Right cardiac atrium (tissue), 5 donors: ENCODE measurements at regions not wholly inside any gene's neighbourhood (a gene's known extent, or its start where the extent isn't known, plus 50 kb on each side); places are given as distances from the start of the nearest gene placed in this dataset.

Experiments
- ATAC-seq, 2 donors: fragments of 200-7000 bp; cut with Tn5 transposase; one replicate each; pipeline versions ENCODE4 v1.8.0 to v1.9.1; 2020; ENCODE audit warnings: moderate library complexity in 2 of 2, mild to moderate bottlenecking in 1 of 2
- DNase-seq, 3 donors: peaks; one replicate each; pipeline ENCODE4 v3.0.0-alpha.2; 2020
- H3K27ac ChIP-seq: one replicate; pipeline ENCODE4 v1.5.1; 2013; ENCODE audit warnings: mild to moderate bottlenecking, low read length, control low read depth, moderate library complexity
- H3K27me3 ChIP-seq: one replicate; pipeline ENCODE4 v1.6.1; 2013; ENCODE audit not compliant: control insufficient read depth, insufficient read depth
- H3K4me1 ChIP-seq: one replicate; pipeline ENCODE4 v1.6.1; 2013; ENCODE audit warnings: low read length; ENCODE audit not compliant: control insufficient read depth, insufficient read depth
- H3K4me3 ChIP-seq: one replicate; pipeline ENCODE4 v1.5.1; 2013; ENCODE audit warnings: low read length, control low read depth
- H3K9me3 ChIP-seq: one replicate; pipeline ENCODE4 v1.6.1; 2013; ENCODE audit warnings: low read length; ENCODE audit not compliant: control insufficient read depth
- WGBS: extraction: QIAGEN DNeasy Blood & Tissue Kit; methylation state at CpG from one replicate; pipeline ENCODE4 v1.1.7; 2013; 5-methylcytosine and 5-hydroxymethylcytosine counted together
- intact Hi-C, 4 donors: fragments of 100-400 bp; cut with DNase I; formaldehyde crosslinking; loops; one replicate each; pipeline versions ENCODE4 v1.11.0 to v1.14.0; 2022 to 2023
- donor health status: healthy with polysubstance abuse.
- donor health status: DM: no; HTN: yes; CAD: no.
- donor health status: DM: no; HTN: no; CAD: no.
- donor health status: DM: no; HTN: yes; CAD: no; lungs with severe emphysema.
- donor health status: DM: yes; HTN: yes; CAD: no.

DNA sequence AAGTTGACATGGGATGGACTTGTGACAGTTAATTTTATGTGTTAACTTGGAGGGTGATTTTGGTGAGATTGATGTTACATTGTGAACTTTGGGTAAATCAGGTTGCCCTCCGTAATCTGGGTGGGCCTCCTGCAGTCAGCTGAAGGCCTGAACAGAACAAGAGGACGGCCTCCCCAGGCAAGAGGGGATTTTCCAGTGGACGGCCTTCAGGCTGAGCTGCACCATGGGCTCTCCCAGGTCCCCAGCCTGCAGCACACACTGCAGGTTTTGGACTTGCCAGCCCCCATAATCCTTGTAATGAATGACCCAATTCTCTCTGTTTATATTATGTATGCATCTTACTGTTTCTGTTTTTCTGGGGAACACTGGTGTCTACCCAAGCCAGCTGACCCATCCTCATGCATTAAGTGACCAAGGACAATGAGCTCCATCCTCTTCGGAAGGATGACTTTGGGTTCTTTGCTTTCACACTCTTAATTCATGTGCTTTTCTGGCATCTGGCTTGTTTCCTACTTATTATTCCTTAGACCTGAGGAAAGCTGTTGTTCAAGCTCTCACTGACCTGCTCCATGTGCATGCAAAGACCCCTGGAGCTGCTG, 64.2 kb downstream of the DACT2 start:
- no peak overlapping the region for H3K27ac ChIP-seq
- H3K4me3 ChIP-seq = no peak overlapping the region
- intact Hi-C loops = no loop called here
- no peak for DNase-seq
- H3K4me1 ChIP-seq = no peaks in the 10 kb centered on the region
- no peak for ATAC-seq
- no peaks in the 10 kb centered on the region for H3K9me3 ChIP-seq
- no peaks in the 10 kb centered on the region for H3K27me3 ChIP-seq
- 91% methylated on average over 4 of the region's 4 CpGs for WGBS

GRCh38 chr6:168252267-168252666, 67.3 kb downstream of the DACT2 start:
- ATAC-seq (no peak), DNase-seq (no peak)
- Histone ChIP-seq H3K27me3 (no peaks in the 10 kb centered on the region), H3K4me1 (no peaks in the 10 kb centered on the region), H3K27ac (no peak overlapping the region), H3K9me3 (no peaks in the 10 kb centered on the region), H3K4me3 (no peak overlapping the region)
- intact Hi-C loops = no loop called here
- WGBS = 79% methylated on average over 4 of the region's 4 CpGs

- ATAC-seq (no peak), DNase-seq (no peak)
- no peak overlapping the region for H3K27ac ChIP-seq
- H3K4me3 ChIP-seq = no peak overlapping the region
- no peaks in the 10 kb centered on the region for H3K9me3 ChIP-seq
- H3K27me3 ChIP-seq = no peaks in the 10 kb centered on the region
- H3K4me1 ChIP-seq = no peaks in the 10 kb centered on the region
- 91% methylated on average over 11 of the region's 11 CpGs for WGBS
- intact Hi-C loops = no loop called here
These were observed 69.3 kb downstream of the DACT2 start for GRCh38 chr6:168250250-168250649.

GRCh38 chr6:168249746-168250145, 69.8 kb downstream of the DACT2 start:
- H3K27ac ChIP-seq = no peak overlapping the region
- ATAC-seq (no peak), DNase-seq (no peak)
- no peak overlapping the region for H3K4me3 ChIP-seq
- intact Hi-C loops = no loop called here
- 94% methylated on average over 13 of the region's 13 CpGs for WGBS
- H3K9me3 ChIP-seq = no peaks in the 10 kb centered on the region
- H3K4me1 ChIP-seq = no peaks in the 10 kb centered on the region
- H3K27me3 ChIP-seq = no peaks in the 10 kb centered on the region

DNA sequence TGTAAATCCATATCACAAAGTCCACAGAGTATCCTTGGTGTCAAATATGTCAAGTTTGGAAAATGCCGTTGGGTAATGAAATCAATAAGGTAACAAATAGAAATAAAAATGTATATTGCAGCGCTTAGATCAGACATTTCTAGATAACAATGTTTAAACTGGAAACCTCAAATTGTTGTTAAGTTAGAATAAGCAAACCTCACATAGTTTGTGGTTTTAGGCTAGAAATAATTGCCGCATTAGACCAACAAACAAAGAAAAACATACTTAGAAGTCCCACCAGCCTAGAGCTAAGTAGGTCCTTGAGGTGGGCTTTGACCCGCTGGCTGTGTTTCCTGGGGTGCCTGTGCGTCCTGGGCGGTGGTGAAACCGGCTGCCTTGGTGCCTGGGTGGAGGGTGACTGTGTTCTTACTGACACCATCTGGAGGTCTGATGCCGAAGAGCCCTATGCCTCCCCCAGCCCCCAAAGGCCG, 71.4 kb downstream of the DACT2 start:
- no peaks in the 10 kb centered on the region for H3K27me3 ChIP-seq
- 91% methylated on average over 9 of the region's 9 CpGs for WGBS
- no peak overlapping the region for H3K4me3 ChIP-seq
- DNase-seq (no peak), ATAC-seq (no peak)
- H3K9me3 ChIP-seq = no peaks in the 10 kb centered on the region
- intact Hi-C loops = no loop called here
- H3K27ac ChIP-seq = no peak overlapping the region
- H3K4me1 ChIP-seq = no peaks in the 10 kb centered on the region

- WGBS = 45% methylated on average over 16 of the region's 16 CpGs
- no peaks in the 10 kb centered on the region for H3K9me3 ChIP-seq
- H3K4me3 ChIP-seq = no peak overlapping the region
- no peak overlapping the region for H3K27ac ChIP-seq
- intact Hi-C loops = no loop called here
- H3K4me1 ChIP-seq = no peaks in the 10 kb centered on the region
- peak in 2 of 3 donors; percentile 42 to 76 for DNase-seq
- peak; percentile 51 to 66 for ATAC-seq
- no peaks in the 10 kb centered on the region for H3K27me3 ChIP-seq
These were observed 72.0 kb downstream of the DACT2 start for GRCh38 chr6:168247443-168248147.

- Histone ChIP-seq H3K27ac (no peak overlapping the region), H3K4me1 (no peaks in the 10 kb centered on the region), H3K27me3 (no peaks in the 10 kb centered on the region), H3K4me3 (no peak overlapping the region), H3K9me3 (no peaks in the 10 kb centered on the region)
- intact Hi-C loops = no loop called here
- DNase-seq = no peak
- 95% methylated on average over 17 of the region's 17 CpGs for WGBS
- no peak for ATAC-seq
These were observed 74.5 kb downstream of the DACT2 start for GRCh38 chr6:168244961-168245551.

DNA sequence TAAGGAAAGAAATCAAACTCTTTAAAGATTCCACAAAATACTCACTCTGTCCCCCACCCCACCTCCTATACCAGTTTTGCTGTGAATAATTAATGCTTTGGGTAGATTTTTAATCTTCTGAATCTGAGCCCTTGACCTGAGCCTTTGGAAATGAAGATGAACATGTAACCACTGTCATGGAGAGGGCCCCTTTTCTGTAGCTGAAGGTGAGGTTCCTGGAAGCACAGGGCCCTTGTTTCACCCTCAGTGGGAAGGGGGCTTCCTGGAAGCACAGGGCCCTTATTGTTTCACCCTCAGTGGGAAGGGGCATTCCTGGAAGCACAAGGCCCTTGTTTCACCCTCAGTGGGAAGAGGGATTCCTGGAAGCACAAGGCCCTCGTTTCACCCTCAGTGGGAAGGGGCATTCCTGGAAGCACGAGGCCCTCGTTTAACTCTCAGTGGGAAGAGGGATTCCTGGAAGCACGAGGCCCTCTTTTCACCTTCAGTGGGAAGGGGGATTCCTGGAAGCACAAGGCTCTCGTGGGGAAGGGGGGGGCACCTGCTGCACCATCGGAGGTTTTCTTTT, 75.7 kb downstream of the DACT2 start:
- WGBS = 74% methylated on average over 6 of the region's 6 CpGs
- no peaks in the 10 kb centered on the region for H3K9me3 ChIP-seq
- DNase-seq (no peak), ATAC-seq (no peak)
- H3K4me3 ChIP-seq = no peak overlapping the region
- H3K27me3 ChIP-seq = no peaks in the 10 kb centered on the region
- no peak overlapping the region for H3K27ac ChIP-seq
- no peaks in the 10 kb centered on the region for H3K4me1 ChIP-seq
- intact Hi-C loops = no loop called here

DNA sequence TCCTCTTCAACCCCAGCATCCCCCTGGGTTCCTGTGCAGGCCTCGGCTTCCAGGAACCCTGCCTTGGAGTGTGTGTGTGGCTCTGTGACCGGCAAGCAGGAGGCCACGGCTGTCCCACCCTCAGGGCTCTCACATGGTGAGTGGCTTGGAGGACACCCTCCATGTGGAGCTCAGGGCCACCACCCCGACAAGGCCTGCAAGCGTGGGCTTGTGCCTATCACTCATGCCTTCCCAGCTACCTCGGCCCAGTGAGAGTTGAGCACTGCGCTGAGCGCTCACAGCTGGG, 76.7 kb downstream of the DACT2 start:
- intact Hi-C loops = no loop called here

DNA sequence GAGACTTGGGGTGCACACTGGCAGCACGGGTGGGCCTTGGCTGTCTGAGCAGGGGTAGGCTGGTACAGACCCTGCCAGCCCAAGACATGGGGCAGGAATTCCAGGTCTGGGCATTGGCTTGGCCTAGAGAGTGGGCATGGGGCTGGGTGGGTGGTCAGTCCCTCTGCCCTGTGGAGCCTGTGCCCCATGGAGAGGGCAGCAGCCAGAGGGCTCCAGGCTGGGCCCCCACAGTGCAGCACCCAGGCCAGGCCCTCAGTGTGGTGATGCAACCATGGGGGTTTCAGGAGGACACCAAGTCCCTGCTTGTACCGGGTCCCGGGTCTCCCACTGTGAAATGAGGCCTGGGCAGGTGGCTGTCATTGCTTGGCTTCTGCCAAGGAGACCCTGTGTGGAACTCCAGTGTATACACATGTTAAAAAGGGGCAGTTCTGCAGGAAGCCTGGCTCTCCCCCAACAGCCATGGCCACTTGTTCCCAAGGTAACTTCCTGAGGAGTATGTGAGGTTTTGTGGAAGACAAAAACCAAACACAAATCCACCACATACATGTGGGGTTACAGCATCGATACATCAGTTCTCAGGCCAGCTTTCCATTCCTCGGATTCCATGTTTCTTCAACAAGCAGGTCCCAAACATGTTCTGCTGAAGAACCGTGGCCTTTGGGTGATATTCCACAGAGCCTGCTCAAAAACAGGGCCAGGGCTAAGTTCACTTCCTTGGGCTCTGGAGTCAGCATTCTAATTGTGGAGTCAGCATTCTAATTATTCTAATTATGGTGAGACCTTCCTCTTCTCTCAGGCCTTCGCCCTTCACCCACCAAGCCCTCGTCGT, 77.3 kb downstream of the DACT2 start:
- no peaks in the 10 kb centered on the region for H3K4me1 ChIP-seq
- H3K9me3 ChIP-seq = no peaks in the 10 kb centered on the region
- no peaks in the 10 kb centered on the region for H3K27me3 ChIP-seq
- no peak overlapping the region for H3K27ac ChIP-seq
- no peak for DNase-seq
- ATAC-seq = no peak
- intact Hi-C loops = no loop called here
- H3K4me3 ChIP-seq = no peak overlapping the region
- WGBS = 88% methylated on average over 9 of the region's 9 CpGs

More for the DNA sequence above, 76.7 kb downstream of the DACT2 start:
- no peak for DNase-seq
- H3K9me3 ChIP-seq = no peaks in the 10 kb centered on the region
- WGBS = 92% methylated on average over 8 of the region's 8 CpGs
- H3K4me3 ChIP-seq = no peak overlapping the region
- H3K4me1 ChIP-seq = no peaks in the 10 kb centered on the region
- H3K27me3 ChIP-seq = no peaks in the 10 kb centered on the region
- no peak for ATAC-seq
- no peak overlapping the region for H3K27ac ChIP-seq

DNA sequence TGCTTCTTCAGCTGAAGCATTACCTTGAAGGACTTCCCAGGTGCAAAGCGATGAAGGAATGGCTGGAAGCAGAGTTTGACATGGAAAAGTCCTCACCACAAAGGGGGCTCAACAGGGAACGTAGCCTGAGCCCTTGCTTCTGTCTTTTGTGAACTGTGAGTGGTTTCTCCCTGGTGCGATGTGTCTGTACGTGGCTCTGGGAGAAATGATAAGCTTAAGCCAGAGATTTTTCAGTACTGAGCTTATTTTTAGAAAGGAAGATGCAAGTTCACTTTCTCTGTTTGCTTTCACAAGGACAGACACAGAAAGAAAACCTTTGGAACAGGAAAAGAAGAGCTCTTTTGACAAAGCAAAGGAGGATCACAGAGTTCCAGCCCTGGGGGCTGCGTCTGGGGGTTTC, 79.4 kb downstream of the DACT2 start:
- Histone ChIP-seq H3K27me3 (no peaks in the 10 kb centered on the region), H3K4me3 (no peak overlapping the region), H3K9me3 (no peaks in the 10 kb centered on the region), H3K4me1 (no peaks in the 10 kb centered on the region), H3K27ac (no peak overlapping the region)
- 29% methylated on average over 5 of the region's 5 CpGs for WGBS
- intact Hi-C loops = no loop called here
- DNase-seq = no peak
- ATAC-seq = peak in 1 of 2 donors; percentile 64
